ENCODE measurements at regions not wholly inside any gene's neighbourhood (a gene's known extent, or its start where the extent isn't known, plus 50 kb on each side); places are given as distances from the start of the nearest gene placed in this dataset.

GRCh38 chr9:20074291-20074690, 285.5 kb upstream of the SLC24A2 start:
- no peaks in the 10 kb centered on the region for H3K36me3 ChIP-seq (ENCODE audit: insufficient read depth, low read length)
- H2AFZ ChIP-seq (ENCODE audit: low read length), result no peak overlapping the region
- no peaks in the 10 kb centered on the region for H3K79me2 ChIP-seq (ENCODE audit: low read length)
- H3K27me3 ChIP-seq (ENCODE audit: low read length), result no peaks in the 10 kb centered on the region
- H4K20me1 ChIP-seq (ENCODE audit: insufficient read depth, low read depth, low read length), result no peaks in the 10 kb centered on the region
- no peaks in the 10 kb centered on the region for H3K4me1 ChIP-seq (ENCODE audit: low read length)
- DNase-seq, result no peak
- H3K9me2 ChIP-seq (replicated peaks; ENCODE audit: insufficient read depth, low read length), result no peaks in the 10 kb centered on the region
- H3K9me3 ChIP-seq (ENCODE audit: low read length), result no peaks in the 10 kb centered on the region
- H3K9ac ChIP-seq (ENCODE audit: low read length), result no peak overlapping the region
- H3K4me3 ChIP-seq (ENCODE audit: low read length), result no peak overlapping the region
- H3K27ac ChIP-seq (ENCODE audit: low read length), result no peak overlapping the region
- H3K4me2 ChIP-seq (ENCODE audit: low read depth, low read length, poor library complexity, severe bottlenecking), result no peak overlapping the region

- no peak for DNase-seq
- Histone ChIP-seq H3K4me2 (ENCODE audit: low read depth, low read length, poor library complexity, severe bottlenecking) (no peak overlapping the region), H3K36me3 (ENCODE audit: insufficient read depth, low read length) (no peaks in the 10 kb centered on the region), H3K27ac (ENCODE audit: low read length) (no peak overlapping the region), H3K27me3 (ENCODE audit: low read length) (no peaks in the 10 kb centered on the region), H2AFZ (ENCODE audit: low read length) (no peak overlapping the region), H3K9me2 (replicated peaks; ENCODE audit: insufficient read depth, low read length) (no peaks in the 10 kb centered on the region), H4K20me1 (ENCODE audit: insufficient read depth, low read depth, low read length) (no peaks in the 10 kb centered on the region), H3K4me3 (ENCODE audit: low read length) (no peak overlapping the region), H3K4me1 (ENCODE audit: low read length) (peaks cover 10% of the 10 kb centered on the region), H3K9me3 (ENCODE audit: low read length) (no peaks in the 10 kb centered on the region), H3K9ac (ENCODE audit: low read length) (no peak overlapping the region), H3K79me2 (ENCODE audit: low read length) (no peaks in the 10 kb centered on the region)
These were observed 281.5 kb upstream of the SLC24A2 start for GRCh38 chr9:20070336-20070735.

- Histone ChIP-seq H3K36me3 (ENCODE audit: insufficient read depth, low read length) (no peaks in the 10 kb centered on the region), H3K27ac (ENCODE audit: low read length) (no peak overlapping the region), H3K9me3 (ENCODE audit: low read length) (no peaks in the 10 kb centered on the region), H2AFZ (ENCODE audit: low read length) (no peak overlapping the region), H3K4me1 (ENCODE audit: low read length) (peaks cover 10% of the 10 kb centered on the region), H3K4me2 (ENCODE audit: low read depth, low read length, poor library complexity, severe bottlenecking) (peak overlapping the region; percentile 28), H3K27me3 (ENCODE audit: low read length) (no peaks in the 10 kb centered on the region), H3K4me3 (ENCODE audit: low read length) (no peak overlapping the region), H3K9me2 (replicated peaks; ENCODE audit: insufficient read depth, low read length) (no peaks in the 10 kb centered on the region), H4K20me1 (ENCODE audit: insufficient read depth, low read depth, low read length) (no peaks in the 10 kb centered on the region), H3K79me2 (ENCODE audit: low read length) (no peaks in the 10 kb centered on the region), H3K9ac (ENCODE audit: low read length) (no peak overlapping the region)
- DNase-seq, result no peak
These were observed 277.2 kb upstream of the SLC24A2 start for GRCh38 chr9:20065796-20066700.

GRCh38 chr9:20065046-20065445, 276.2 kb upstream of the SLC24A2 start:
- Histone ChIP-seq H3K9me2 (replicated peaks; ENCODE audit: insufficient read depth, low read length) (no peaks in the 10 kb centered on the region), H3K36me3 (ENCODE audit: insufficient read depth, low read length) (no peaks in the 10 kb centered on the region), H3K4me3 (ENCODE audit: low read length) (no peak overlapping the region), H2AFZ (ENCODE audit: low read length) (no peak overlapping the region), H3K4me1 (ENCODE audit: low read length) (peaks cover 10% of the 10 kb centered on the region), H3K4me2 (ENCODE audit: low read depth, low read length, poor library complexity, severe bottlenecking) (no peak overlapping the region), H3K79me2 (ENCODE audit: low read length) (no peaks in the 10 kb centered on the region), H3K9me3 (ENCODE audit: low read length) (no peaks in the 10 kb centered on the region), H3K27me3 (ENCODE audit: low read length) (no peaks in the 10 kb centered on the region), H4K20me1 (ENCODE audit: insufficient read depth, low read depth, low read length) (no peaks in the 10 kb centered on the region), H3K9ac (ENCODE audit: low read length) (no peak overlapping the region), H3K27ac (ENCODE audit: low read length) (no peak overlapping the region)
- DNase-seq, result no peak

- Histone ChIP-seq H3K36me3 (ENCODE audit: insufficient read depth, low read length) (no peaks in the 10 kb centered on the region), H2AFZ (ENCODE audit: low read length) (no peak overlapping the region), H3K27ac (ENCODE audit: low read length) (no peak overlapping the region), H3K9me3 (ENCODE audit: low read length) (no peaks in the 10 kb centered on the region), H4K20me1 (ENCODE audit: insufficient read depth, low read depth, low read length) (no peaks in the 10 kb centered on the region), H3K27me3 (ENCODE audit: low read length) (no peaks in the 10 kb centered on the region; the same call in 1 of the 2 replicates), H3K4me2 (ENCODE audit: low read depth, low read length, poor library complexity, severe bottlenecking) (no peak overlapping the region), H3K79me2 (ENCODE audit: low read length) (no peaks in the 10 kb centered on the region), H3K9me2 (replicated peaks; ENCODE audit: insufficient read depth, low read length) (no peaks in the 10 kb centered on the region), H3K9ac (ENCODE audit: low read length) (no peak overlapping the region), H3K4me1 (ENCODE audit: low read length) (no peaks in the 10 kb centered on the region), H3K4me3 (ENCODE audit: low read length) (no peak overlapping the region)
- DNase-seq, result no peak
These were observed 265.9 kb upstream of the SLC24A2 start for GRCh38 chr9:20054734-20055133.

- DNase-seq, result peak; percentile 49
- Histone ChIP-seq H3K4me2 (ENCODE audit: low read depth, low read length, poor library complexity, severe bottlenecking) (no peak overlapping the region), H3K27me3 (ENCODE audit: low read length) (no peaks in the 10 kb centered on the region), H3K36me3 (ENCODE audit: insufficient read depth, low read length) (no peaks in the 10 kb centered on the region), H2AFZ (ENCODE audit: low read length) (no peak overlapping the region), H3K9me3 (ENCODE audit: low read length) (no peaks in the 10 kb centered on the region), H3K27ac (ENCODE audit: low read length) (no peak overlapping the region), H3K9ac (ENCODE audit: low read length) (no peak overlapping the region), H3K9me2 (replicated peaks; ENCODE audit: insufficient read depth, low read length) (no peaks in the 10 kb centered on the region), H4K20me1 (ENCODE audit: insufficient read depth, low read depth, low read length) (no peaks in the 10 kb centered on the region), H3K79me2 (ENCODE audit: low read length) (no peaks in the 10 kb centered on the region), H3K4me1 (ENCODE audit: low read length) (peaks cover 9% of the 10 kb centered on the region), H3K4me3 (ENCODE audit: low read length) (no peak overlapping the region)
These were observed 260.1 kb upstream of the SLC24A2 start for GRCh38 chr9:20048985-20049384.

- Histone ChIP-seq H3K9ac (ENCODE audit: low read length) (no peak overlapping the region), H2AFZ (ENCODE audit: low read length) (no peak overlapping the region), H3K9me2 (replicated peaks; ENCODE audit: insufficient read depth, low read length) (no peaks in the 10 kb centered on the region), H3K27me3 (ENCODE audit: low read length) (no peaks in the 10 kb centered on the region), H3K36me3 (ENCODE audit: insufficient read depth, low read length) (no peaks in the 10 kb centered on the region), H3K4me3 (ENCODE audit: low read length) (no peak overlapping the region), H3K9me3 (ENCODE audit: low read length) (no peaks in the 10 kb centered on the region), H3K4me2 (ENCODE audit: low read depth, low read length, poor library complexity, severe bottlenecking) (no peak overlapping the region), H3K79me2 (ENCODE audit: low read length) (no peaks in the 10 kb centered on the region), H3K4me1 (ENCODE audit: low read length) (peaks cover 11% of the 10 kb centered on the region), H3K27ac (ENCODE audit: low read length) (no peak overlapping the region), H4K20me1 (ENCODE audit: insufficient read depth, low read depth, low read length) (no peaks in the 10 kb centered on the region)
- peak; percentile 42 for DNase-seq
These were observed 259.6 kb upstream of the SLC24A2 start for GRCh38 chr9:20048437-20048836.

- Histone ChIP-seq H2AFZ (ENCODE audit: low read length) (no peak overlapping the region), H4K20me1 (ENCODE audit: insufficient read depth, low read depth, low read length) (no peaks in the 10 kb centered on the region), H3K9me2 (replicated peaks; ENCODE audit: insufficient read depth, low read length) (no peaks in the 10 kb centered on the region), H3K27ac (ENCODE audit: low read length) (no peak overlapping the region), H3K79me2 (ENCODE audit: low read length) (no peaks in the 10 kb centered on the region), H3K36me3 (ENCODE audit: insufficient read depth, low read length) (no peaks in the 10 kb centered on the region), H3K4me2 (ENCODE audit: low read depth, low read length, poor library complexity, severe bottlenecking) (no peak overlapping the region), H3K9me3 (ENCODE audit: low read length) (no peaks in the 10 kb centered on the region), H3K4me1 (ENCODE audit: low read length) (peaks cover 13% of the 10 kb centered on the region), H3K9ac (ENCODE audit: low read length) (no peak overlapping the region), H3K4me3 (ENCODE audit: low read length) (no peak overlapping the region), H3K27me3 (ENCODE audit: low read length) (no peaks in the 10 kb centered on the region)
- no peak for DNase-seq
These were observed 255.8 kb upstream of the SLC24A2 start for GRCh38 chr9:20044686-20045085.
